NCI-H446 (cell line): ENCODE measurements at regions not wholly inside any gene's neighbourhood (a gene's known extent, or its start where the extent isn't known, plus 50 kb on each side); places are given as distances from the start of the nearest gene placed in this dataset.
A peak's percentile ranks its signal among the peaks of the same experiment; 100 is the strongest.
"Not testable (repeated sequence)": the region's sequence is repeated elsewhere in the genome, so short reads cannot be mapped to it uniquely, and the experiment has no call there.

Experiments
- DNase-seq, 2 experiments: peaks; one replicate each; lab custom pipeline; 2025; lab: John Stamatoyannopoulos, UW

- DNase-seq: no peak
Observed at GRCh38 chr7:20520530-20520929, 94.9 kb upstream of the ABCB5 start.

GRCh38 chr7:20521243-20521642 lies 94.2 kb upstream of the ABCB5 start:
- no peak for DNase-seq

- DNase-seq: no peak
Observed at GRCh38 chr7:20529260-20529659, 86.2 kb upstream of the ABCB5 start.

- peak in 1 of 2 experiments; percentile 62 for DNase-seq
Observed at GRCh38 chr7:20532890-20533289, 82.6 kb upstream of the ABCB5 start.

GRCh38 chr7:20534543-20534942 lies 80.9 kb upstream of the ABCB5 start:
- no peak for DNase-seq

- DNase-seq: no peak
Observed at GRCh38 chr7:20535541-20535940, 79.9 kb upstream of the ABCB5 start.

GRCh38 chr7:20539201-20539600 lies 76.3 kb upstream of the ABCB5 start:
- no peak for DNase-seq

GRCh38 chr7:20541608-20542349 lies 73.7 kb upstream of the ABCB5 start:
- no peak for DNase-seq

- peak; percentile 22 to 65 for DNase-seq
Observed at GRCh38 chr7:20542594-20542993, 72.9 kb upstream of the ABCB5 start.

- no peak for DNase-seq
Observed at GRCh38 chr7:20543500-20543899, 72.0 kb upstream of the ABCB5 start.

- no peak for DNase-seq
Observed at GRCh38 chr7:20545016-20545415, 70.5 kb upstream of the ABCB5 start.

GRCh38 chr7:20546958-20547357 lies 68.5 kb upstream of the ABCB5 start:
- DNase-seq: not testable (repeated sequence)

- DNase-seq: no peak
Observed at GRCh38 chr7:20554072-20554471, 61.4 kb upstream of the ABCB5 start.

GRCh38 chr7:20556091-20556490 lies 59.4 kb upstream of the ABCB5 start:
- DNase-seq: no peak

GRCh38 chr7:20557116-20557515 lies 58.4 kb upstream of the ABCB5 start:
- no peak for DNase-seq

- no peak for DNase-seq
Observed at GRCh38 chr7:20558963-20559716, 56.3 kb upstream of the ABCB5 start.

GRCh38 chr7:20559883-20560282 lies 55.6 kb upstream of the ABCB5 start:
- no peak for DNase-seq

- DNase-seq: no peak
Observed at GRCh38 chr7:20560325-20561180, 54.9 kb upstream of the ABCB5 start.

- DNase-seq: no peak
Observed at GRCh38 chr7:20561466-20561865, 54.0 kb upstream of the ABCB5 start.

GRCh38 chr7:20561908-20562307 lies 53.6 kb upstream of the ABCB5 start:
- no peak for DNase-seq

GRCh38 chr7:20562461-20562860 lies 53.0 kb upstream of the ABCB5 start:
- DNase-seq: no peak
